Fibroblast of mammary gland (primary cell): ENCODE measurements at regions not wholly inside any gene's neighbourhood (a gene's known extent, or its start where the extent isn't known, plus 50 kb on each side); places are given as distances from the start of the nearest gene placed in this dataset.

Experiments
- DNase-seq: peaks from one replicate; pipeline ENCODE4 v3.0.0-alpha.2; 2010; ENCODE audit warnings: low read depth
- H3K4me3 ChIP-seq: 2 replicates; pipeline ENCODE4 v1.5.1; 2011; ENCODE audit warnings: low read depth, mild to moderate bottlenecking, low read length, moderate library complexity; ENCODE audit not compliant: control insufficient read depth
- TF ChIP-seq, protein P1 (sequence below): conservative IDR thresholded peaks from 2 replicates; pipeline ENCODE4 v1.5.1; 2011; ENCODE audit warnings: low read depth, low read length, inconsistent platforms; ENCODE audit not compliant: control insufficient read depth, insufficient read depth

- no peak overlapping the region for H3K4me3 ChIP-seq
- no peak for DNase-seq
- TF ChIP-seq, protein P1, sequence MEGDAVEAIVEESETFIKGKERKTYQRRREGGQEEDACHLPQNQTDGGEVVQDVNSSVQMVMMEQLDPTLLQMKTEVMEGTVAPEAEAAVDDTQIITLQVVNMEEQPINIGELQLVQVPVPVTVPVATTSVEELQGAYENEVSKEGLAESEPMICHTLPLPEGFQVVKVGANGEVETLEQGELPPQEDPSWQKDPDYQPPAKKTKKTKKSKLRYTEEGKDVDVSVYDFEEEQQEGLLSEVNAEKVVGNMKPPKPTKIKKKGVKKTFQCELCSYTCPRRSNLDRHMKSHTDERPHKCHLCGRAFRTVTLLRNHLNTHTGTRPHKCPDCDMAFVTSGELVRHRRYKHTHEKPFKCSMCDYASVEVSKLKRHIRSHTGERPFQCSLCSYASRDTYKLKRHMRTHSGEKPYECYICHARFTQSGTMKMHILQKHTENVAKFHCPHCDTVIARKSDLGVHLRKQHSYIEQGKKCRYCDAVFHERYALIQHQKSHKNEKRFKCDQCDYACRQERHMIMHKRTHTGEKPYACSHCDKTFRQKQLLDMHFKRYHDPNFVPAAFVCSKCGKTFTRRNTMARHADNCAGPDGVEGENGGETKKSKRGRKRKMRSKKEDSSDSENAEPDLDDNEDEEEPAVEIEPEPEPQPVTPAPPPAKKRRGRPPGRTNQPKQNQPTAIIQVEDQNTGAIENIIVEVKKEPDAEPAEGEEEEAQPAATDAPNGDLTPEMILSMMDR, result no peak
Measured at GRCh38 chr18:43414006-43414405, 136.7 kb upstream of the SYT4 start.

- TF ChIP-seq, protein P1, result no peak
Measured at GRCh38 chr18:43420091-43420490, 142.8 kb upstream of the SYT4 start.

GRCh38 chr18:43420950-43421349 is 143.7 kb upstream of the SYT4 start:
- H3K4me3 ChIP-seq, result no peak overlapping the region
- DNase-seq, result no peak
- TF ChIP-seq, protein P1, result peak; percentile 18

More at GRCh38 chr18:43420091-43420490, 142.8 kb upstream of the SYT4 start:
- H3K4me3 ChIP-seq, result no peak overlapping the region
- DNase-seq, result no peak

DNA sequence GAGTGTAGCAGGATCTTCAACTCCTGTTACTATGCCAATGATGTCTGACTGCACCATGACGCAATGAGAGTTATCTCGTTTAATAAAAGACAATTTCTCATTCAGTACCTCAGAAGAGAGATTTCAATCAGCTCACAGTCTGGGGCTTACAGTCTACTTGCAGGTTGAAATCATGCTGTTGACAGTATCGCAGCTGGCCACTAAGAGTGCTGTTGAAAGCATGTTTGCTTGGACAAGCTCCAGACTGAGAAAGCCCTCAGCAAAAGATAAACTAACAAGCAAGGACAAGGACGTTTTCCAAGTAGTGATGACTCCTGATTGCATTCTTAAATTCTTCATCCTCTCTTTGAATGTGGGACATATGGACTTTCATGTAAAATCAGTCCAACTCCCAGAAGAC is 145.2 kb upstream of the SYT4 start:
- no peak overlapping the region for H3K4me3 ChIP-seq
- TF ChIP-seq, protein P1, result no peak
- no peak for DNase-seq

DNA sequence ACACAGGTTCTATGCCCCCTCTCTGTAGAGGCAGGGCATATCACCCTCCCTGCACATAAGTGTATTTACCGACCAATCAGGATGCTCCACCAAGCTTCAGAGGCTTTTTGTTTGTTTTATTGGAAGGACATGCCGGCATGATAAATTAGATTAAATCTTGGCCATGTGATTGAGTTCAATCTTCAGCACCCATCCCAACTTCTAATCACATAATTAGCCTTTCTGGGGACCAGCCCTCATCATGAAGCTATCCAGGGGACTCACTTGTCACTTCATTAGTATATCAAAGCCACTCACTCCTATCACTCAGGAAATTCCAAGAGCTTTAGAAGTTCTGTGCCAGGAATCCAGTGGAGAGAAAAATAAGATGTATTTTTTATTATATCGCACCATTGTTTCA is 158.6 kb upstream of the SYT4 start:
- no peak for DNase-seq
- TF ChIP-seq, protein P1, result no peak
- no peak overlapping the region for H3K4me3 ChIP-seq

DNA sequence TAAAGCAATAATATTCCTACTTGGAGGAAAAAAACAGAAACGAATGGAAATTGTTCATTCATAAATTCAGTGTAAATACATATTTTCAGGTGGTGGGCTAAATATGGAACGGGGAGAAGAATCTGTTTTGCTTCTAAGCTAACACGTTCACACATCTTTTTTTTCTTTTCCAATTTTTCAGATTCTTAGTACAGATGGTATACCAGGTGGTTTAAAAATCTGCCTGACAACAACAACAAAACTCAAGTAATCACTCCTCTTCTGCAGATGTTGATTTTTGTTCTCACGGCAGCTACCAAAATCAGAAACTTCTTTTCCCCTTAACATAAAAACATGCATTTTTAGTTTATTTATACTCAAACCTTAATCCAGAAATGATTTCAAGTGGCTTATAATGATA is 164.8 kb upstream of the SYT4 start:
- no peak for DNase-seq
- no peak overlapping the region for H3K4me3 ChIP-seq
- TF ChIP-seq, protein P1, result no peak

GRCh38 chr18:43442571-43442970 is 165.3 kb upstream of the SYT4 start:
- no peak overlapping the region for H3K4me3 ChIP-seq
- no peak for DNase-seq
- TF ChIP-seq, protein P1, result no peak
